Mucosa of rectum (tissue), 2 donors: ENCODE measurements at regions not wholly inside any gene's neighbourhood (a gene's known extent, or its start where the extent isn't known, plus 50 kb on each side); places are given as distances from the start of the nearest gene placed in this dataset.

ENCODE experiments used
- H3K27ac ChIP-seq, 2 donors: one replicate each; pipeline ENCODE4 v1.7.0; 2013; ENCODE audit warnings: inconsistent platforms in 2 of 2, low read depth in 2 of 2, low read length in 2 of 2
- H3K27me3 ChIP-seq, 2 donors: one replicate each; pipeline ENCODE4 v1.7.0; 2013; ENCODE audit warnings: low read length in 2 of 2; ENCODE audit not compliant: control insufficient read depth in 2 of 2, insufficient read depth in 2 of 2
- H3K36me3 ChIP-seq, 2 donors: one replicate each; pipeline ENCODE4 v1.7.0; 2013; ENCODE audit warnings: low read length in 2 of 2; ENCODE audit not compliant: control insufficient read depth in 2 of 2, insufficient read depth in 2 of 2
- H3K4me1 ChIP-seq, 2 donors: one replicate each; pipeline ENCODE4 v1.7.0; 2013; ENCODE audit warnings: low read length in 2 of 2, mild to moderate bottlenecking in 1 of 2; ENCODE audit not compliant: control insufficient read depth in 2 of 2, insufficient read depth in 2 of 2
- H3K4me3 ChIP-seq, 2 donors: one replicate each; pipeline ENCODE4 v1.7.0; 2013; ENCODE audit warnings: low read length in 2 of 2
- H3K9ac ChIP-seq, 2 donors: one replicate each; pipeline ENCODE4 v1.7.0; 2013; ENCODE audit warnings: low read length in 2 of 2, low read depth in 1 of 2, mild to moderate bottlenecking in 1 of 2
- H3K9me3 ChIP-seq, 2 donors: one replicate each; pipeline ENCODE4 v1.7.0; 2013; ENCODE audit warnings: low read length in 2 of 2; ENCODE audit not compliant: control insufficient read depth in 2 of 2
- donor health status: healthy.
- donor health status: Normal muscosa, but diverticular disease.

DNA sequence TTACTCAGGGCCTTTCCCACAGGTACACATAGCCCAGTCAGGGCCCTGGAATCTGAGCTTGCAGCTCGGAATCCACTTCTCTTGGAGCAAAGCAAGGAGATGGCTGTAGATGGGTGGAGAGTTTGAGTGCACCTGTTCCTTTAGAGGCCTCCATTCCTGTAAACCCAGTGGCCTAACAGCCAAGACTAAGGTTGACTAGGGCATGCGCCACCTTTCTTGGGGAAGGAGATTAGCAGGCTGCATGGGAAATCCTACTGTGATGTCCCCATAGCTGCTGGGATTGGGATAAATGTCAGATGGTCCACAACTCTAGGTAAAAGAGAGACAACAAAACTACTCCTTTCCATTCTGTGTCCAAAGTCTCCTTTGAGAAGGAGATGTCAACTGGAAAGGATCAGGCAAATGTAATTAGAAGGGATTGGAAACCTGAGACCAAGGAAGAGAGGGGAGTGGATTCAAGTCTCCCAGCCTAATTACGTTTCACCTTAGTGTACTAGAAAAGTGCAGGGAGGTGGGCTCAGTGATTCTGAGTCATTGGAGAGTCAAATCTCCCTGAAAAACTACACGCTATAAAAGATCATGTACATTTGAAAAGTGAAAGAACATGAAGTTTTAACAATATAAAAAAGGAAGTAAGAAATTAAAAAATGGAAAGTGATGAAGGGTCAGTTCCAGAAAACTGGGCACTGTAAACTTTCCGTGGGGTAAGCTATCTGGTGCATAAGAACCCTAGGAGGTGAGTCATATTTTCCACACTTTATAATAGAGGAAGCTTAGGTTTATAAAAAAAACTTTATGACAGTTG is 104.2 kb downstream of the SEC61B start:
- Histone ChIP-seq H3K4me1 (no peaks in the 10 kb centered on the region), H3K36me3 (no peaks in the 10 kb centered on the region), H3K9me3 (no peaks in the 10 kb centered on the region), H3K27me3 (no peaks in the 10 kb centered on the region), H3K9ac (no peak overlapping the region), H3K27ac (no peak overlapping the region), H3K4me3 (no peak overlapping the region)

DNA sequence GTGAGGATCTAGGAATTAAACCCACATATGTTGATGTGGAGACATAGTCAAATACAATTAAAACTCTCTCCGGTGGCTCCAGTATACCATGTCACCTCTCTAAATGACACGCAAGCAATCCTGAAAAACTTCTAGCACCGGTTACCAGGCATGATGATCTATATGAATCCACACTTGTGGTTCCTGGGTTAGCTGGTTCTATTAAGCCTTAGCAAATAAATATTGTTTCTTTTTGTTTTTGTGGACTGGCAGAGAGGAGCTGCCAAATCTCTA is 104.8 kb downstream of the SEC61B start:
- H3K9ac ChIP-seq = no peak overlapping the region
- H3K4me3 ChIP-seq = no peak overlapping the region
- no peaks in the 10 kb centered on the region for H3K9me3 ChIP-seq
- H3K27me3 ChIP-seq = no peaks in the 10 kb centered on the region
- no peaks in the 10 kb centered on the region for H3K4me1 ChIP-seq
- H3K27ac ChIP-seq = no peak overlapping the region
- no peaks in the 10 kb centered on the region for H3K36me3 ChIP-seq

DNA sequence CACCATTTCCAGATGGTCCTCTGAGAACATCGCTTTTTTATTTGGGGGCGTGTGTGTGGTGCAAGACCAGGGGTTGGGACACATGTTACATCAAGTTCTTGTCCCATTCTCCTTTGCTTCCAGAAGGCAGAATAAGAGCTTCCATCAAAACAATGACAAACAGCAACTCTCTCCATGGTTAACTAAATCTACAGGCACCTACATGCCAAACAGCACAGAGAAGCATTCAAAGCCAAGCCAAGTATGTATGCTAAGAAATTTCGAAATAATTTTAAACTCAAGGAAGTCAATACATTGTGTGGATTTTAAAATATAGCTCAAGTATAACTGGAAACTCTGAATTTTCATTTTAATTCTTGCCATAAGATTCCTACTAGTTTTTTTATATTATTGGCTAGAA is 105.6 kb downstream of the SEC61B start:
- H3K36me3 ChIP-seq = no peaks in the 10 kb centered on the region
- no peaks in the 10 kb centered on the region for H3K9me3 ChIP-seq
- no peaks in the 10 kb centered on the region for H3K27me3 ChIP-seq
- H3K27ac ChIP-seq = no peak overlapping the region
- H3K4me1 ChIP-seq = no peaks in the 10 kb centered on the region
- H3K9ac ChIP-seq = no peak overlapping the region
- H3K4me3 ChIP-seq = no peak overlapping the region

DNA sequence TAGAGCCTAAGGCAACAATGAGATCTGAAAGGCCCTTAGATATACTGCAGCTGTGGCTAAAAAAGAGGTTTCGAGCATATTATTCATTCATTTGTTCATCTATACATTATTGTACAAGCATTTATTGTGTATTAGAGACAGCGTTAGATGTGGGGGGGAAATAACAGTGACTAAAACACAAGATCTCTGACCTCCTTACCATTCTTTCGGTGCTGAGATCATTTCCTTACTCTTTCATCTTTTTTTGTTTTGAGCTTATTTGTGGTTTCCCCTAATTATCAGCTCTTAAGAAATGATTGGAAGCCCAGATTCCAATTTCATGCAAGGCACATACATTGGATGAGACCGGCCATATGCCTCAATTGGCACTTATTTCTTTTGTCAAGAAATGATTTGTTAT is 113.2 kb downstream of the SEC61B start:
- Histone ChIP-seq H3K36me3 (no peaks in the 10 kb centered on the region), H3K4me3 (no peak overlapping the region), H3K9me3 (no peaks in the 10 kb centered on the region)

DNA sequence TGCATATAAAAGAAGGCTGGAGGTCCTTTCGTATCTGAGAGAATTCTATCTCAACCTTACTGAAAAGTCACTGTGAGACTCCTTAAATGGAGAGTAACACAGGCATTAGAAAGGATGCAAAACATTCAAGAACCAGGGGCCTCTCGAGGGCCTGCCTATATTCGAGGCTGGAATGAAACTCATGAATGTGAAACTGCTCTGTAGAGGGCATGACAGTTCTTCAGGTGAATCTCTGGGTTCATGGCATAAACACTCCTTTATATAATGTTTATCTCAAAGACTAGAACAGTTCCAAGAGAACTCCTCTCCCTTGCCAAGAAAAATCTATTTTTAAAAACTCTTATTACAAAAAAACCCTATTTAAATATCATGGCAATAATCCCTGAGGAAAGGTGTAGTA is 113.9 kb downstream of the SEC61B start:
- no peaks in the 10 kb centered on the region for H3K9me3 ChIP-seq
- no peak overlapping the region for H3K4me3 ChIP-seq
- H3K9ac ChIP-seq = no peak overlapping the region
- no peaks in the 10 kb centered on the region for H3K4me1 ChIP-seq
- H3K36me3 ChIP-seq = no peaks in the 10 kb centered on the region
- no peak overlapping the region for H3K27ac ChIP-seq
- H3K27me3 ChIP-seq = no peaks in the 10 kb centered on the region

More for the DNA sequence above, 113.2 kb downstream of the SEC61B start:
- Histone ChIP-seq H3K4me1 (no peaks in the 10 kb centered on the region), H3K9ac (no peak overlapping the region), H3K27me3 (no peaks in the 10 kb centered on the region), H3K27ac (no peak overlapping the region)

DNA sequence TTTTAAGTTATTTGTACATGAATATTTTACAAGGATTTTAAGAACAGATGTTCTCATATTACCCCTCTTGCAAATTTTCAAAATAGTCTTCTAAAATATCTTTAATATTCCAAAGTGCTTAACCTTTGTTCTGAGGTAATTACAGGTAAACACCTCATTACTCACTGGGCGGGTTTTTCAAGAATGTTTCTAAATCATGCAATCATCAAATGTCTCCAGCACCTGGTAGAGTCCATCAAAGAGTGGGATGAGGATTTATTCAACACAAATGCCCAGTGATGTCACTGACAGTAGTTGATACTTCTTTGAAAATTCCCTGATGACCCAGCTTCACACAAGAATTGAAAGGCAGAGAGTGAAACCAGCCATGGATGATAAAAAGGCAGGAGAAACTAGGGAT is 114.4 kb downstream of the SEC61B start:
- Histone ChIP-seq H3K36me3 (no peaks in the 10 kb centered on the region), H3K9ac (no peak overlapping the region), H3K4me3 (no peak overlapping the region), H3K27me3 (no peaks in the 10 kb centered on the region), H3K27ac (no peak overlapping the region), H3K4me1 (no peaks in the 10 kb centered on the region), H3K9me3 (no peaks in the 10 kb centered on the region)

DNA sequence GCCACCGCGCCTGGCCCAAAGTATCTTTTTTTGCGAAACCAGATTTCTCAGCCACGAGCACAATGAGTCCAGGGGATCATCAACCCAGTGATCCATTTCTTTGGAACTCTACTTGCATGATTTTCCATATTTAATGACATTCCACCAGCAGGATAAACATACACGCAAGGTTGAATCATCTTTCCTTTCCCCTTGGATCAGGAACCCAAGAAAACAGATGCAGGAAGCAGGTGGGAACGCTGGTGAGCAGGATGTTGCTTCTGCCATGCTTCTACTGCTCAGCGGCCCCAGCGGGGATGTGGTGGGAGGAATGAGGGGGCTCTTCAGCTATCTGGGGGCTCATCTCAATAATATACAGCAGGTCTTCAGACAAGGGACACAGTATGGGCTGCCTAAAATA is 118.2 kb downstream of the SEC61B start:
- Histone ChIP-seq H3K27ac (no peak overlapping the region), H3K4me3 (no peak overlapping the region), H3K9me3 (no peaks in the 10 kb centered on the region), H3K27me3 (no peaks in the 10 kb centered on the region), H3K9ac (no peak overlapping the region), H3K4me1 (no peaks in the 10 kb centered on the region), H3K36me3 (no peaks in the 10 kb centered on the region)

DNA sequence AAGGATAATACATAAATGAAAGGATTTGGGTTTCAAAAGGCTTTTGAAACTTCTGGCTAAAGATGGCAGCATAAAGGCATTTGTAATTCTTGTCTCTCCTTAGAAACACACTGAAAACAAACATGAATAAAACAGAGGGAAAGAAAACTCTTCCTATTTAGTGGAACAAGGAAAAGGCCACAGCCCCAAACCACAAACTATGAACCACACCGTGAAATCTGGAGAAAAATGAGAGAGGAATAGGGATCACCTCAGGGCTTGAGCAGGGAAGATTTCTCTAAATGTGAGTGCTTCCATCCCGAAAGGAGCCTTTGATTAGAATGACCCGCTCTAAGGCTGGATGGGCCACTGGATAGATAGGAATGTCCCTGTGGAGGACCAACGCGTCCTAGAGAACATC is 119.6 kb downstream of the SEC61B start:
- H3K4me3 ChIP-seq = no peak overlapping the region
- H3K9ac ChIP-seq = no peak overlapping the region
- H3K9me3 ChIP-seq = no peaks in the 10 kb centered on the region
- no peaks in the 10 kb centered on the region for H3K4me1 ChIP-seq
- H3K36me3 ChIP-seq = no peaks in the 10 kb centered on the region
- no peak overlapping the region for H3K27ac ChIP-seq
- no peaks in the 10 kb centered on the region for H3K27me3 ChIP-seq

DNA sequence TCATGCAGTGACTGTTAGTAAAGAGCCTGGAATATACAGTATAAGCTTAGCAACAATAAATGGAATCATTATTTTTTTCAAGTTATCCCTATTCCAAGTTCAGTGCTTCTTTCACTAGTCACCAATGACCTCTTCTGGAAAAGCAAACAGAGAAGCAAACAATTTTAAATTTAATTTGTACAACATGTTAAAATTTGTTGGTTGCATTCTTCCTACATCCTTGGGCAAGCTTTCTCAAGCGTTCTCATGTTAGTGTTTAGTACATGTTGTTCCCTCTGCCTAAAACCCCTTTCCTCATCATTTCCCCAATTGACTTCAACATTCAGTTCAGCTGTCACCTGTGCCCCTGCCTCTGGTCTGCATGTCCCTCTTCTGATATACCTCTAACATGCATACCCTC is 123.4 kb downstream of the SEC61B start:
- Histone ChIP-seq H3K4me1 (no peaks in the 10 kb centered on the region), H3K27ac (no peak overlapping the region), H3K9me3 (no peaks in the 10 kb centered on the region), H3K4me3 (no peak overlapping the region), H3K27me3 (no peaks in the 10 kb centered on the region), H3K36me3 (no peaks in the 10 kb centered on the region), H3K9ac (no peak overlapping the region)

DNA sequence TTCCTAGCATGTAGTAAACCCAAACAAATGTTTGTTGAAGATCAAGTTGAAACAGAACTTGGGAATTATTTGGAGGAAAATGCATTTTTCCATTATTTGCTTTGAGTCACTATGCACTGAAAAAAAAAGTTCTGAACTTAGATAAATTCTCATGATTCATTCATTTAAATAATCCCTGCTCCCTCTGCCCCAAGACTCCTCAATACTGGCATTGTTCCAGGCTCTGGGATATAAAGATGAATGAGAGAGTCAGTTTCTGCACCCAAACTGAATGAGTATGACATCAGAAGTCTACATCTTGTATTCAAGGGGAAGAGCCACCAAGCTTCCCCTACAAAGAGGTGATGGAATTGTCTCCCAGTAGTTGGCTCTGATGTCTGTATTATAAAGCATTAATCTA is 123.9 kb downstream of the SEC61B start:
- H3K9me3 ChIP-seq = no peaks in the 10 kb centered on the region
- H3K36me3 ChIP-seq = no peaks in the 10 kb centered on the region
- no peak overlapping the region for H3K4me3 ChIP-seq
- H3K9ac ChIP-seq = no peak overlapping the region
- no peaks in the 10 kb centered on the region for H3K4me1 ChIP-seq
- H3K27ac ChIP-seq = no peak overlapping the region
- no peaks in the 10 kb centered on the region for H3K27me3 ChIP-seq

DNA sequence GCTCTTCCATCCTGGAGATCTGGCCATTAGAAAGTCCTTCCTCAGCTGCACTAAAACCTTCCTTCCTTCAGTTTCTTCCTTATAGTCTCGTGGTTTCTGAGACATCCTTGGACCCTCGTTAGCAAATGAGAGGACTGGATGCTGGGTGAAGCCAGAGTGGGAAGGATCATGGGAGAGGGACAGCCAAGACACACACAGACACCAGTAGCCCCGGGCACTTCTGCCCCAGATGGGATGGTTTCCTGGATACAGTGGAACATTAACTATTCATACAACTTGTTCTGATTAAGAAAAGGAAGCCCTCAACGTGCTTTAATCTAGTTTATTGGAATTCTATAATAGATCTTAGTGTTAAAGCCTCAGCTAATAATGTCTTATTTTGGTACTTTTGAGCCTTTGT is 125.5 kb downstream of the SEC61B start:
- no peak overlapping the region for H3K9ac ChIP-seq
- no peaks in the 10 kb centered on the region for H3K36me3 ChIP-seq
- H3K9me3 ChIP-seq = no peaks in the 10 kb centered on the region
- no peaks in the 10 kb centered on the region for H3K27me3 ChIP-seq
- no peak overlapping the region for H3K4me3 ChIP-seq
- H3K27ac ChIP-seq = no peak overlapping the region
- no peaks in the 10 kb centered on the region for H3K4me1 ChIP-seq
